OCI-LY3 (cell line): ENCODE measurements at regions not wholly inside any gene's neighbourhood (a gene's known extent, or its start where the extent isn't known, plus 50 kb on each side); places are given as distances from the start of the nearest gene placed in this dataset.

ENCODE experiments used
- H2AFZ ChIP-seq: fragments of 200-600, 300-600 bp; shearing (Covaris generic); 2 replicates; pipeline ENCODE4 v1.6.0; 2014; ENCODE audit warnings: antibody characterized with exemption, low read depth, low read length
- H3K27ac ChIP-seq: fragments of 200-600, 300-600 bp; sonication (generic); 2 replicates; pipeline ENCODE4 v1.5.1; 2014; ENCODE audit warnings: mild to moderate bottlenecking, low read length, moderate library complexity, mixed read lengths
- H3K27me3 ChIP-seq: fragments of 200-600, 300-600 bp; sonication (generic); 2 replicates; pipeline ENCODE4 v1.6.1; 2014; ENCODE audit warnings: low read depth, low read length, mixed read lengths
- H3K36me3 ChIP-seq: fragments of 200-600, 300-600 bp; sonication (generic); replicated peaks from 2 replicates; pipeline ENCODE3; 2014; ENCODE audit warnings: low read depth, low read length, mixed read lengths
- H3K4me1 ChIP-seq: fragments of 300-600, 200-600 bp; sonication (generic); 2 replicates; pipeline ENCODE4 v1.6.1; 2014; ENCODE audit warnings: low read length, mixed read lengths
- H3K4me2 ChIP-seq: fragments of 200-600, 300-600 bp; sonication (generic); 2 replicates; pipeline ENCODE4 v1.6.1; 2014; ENCODE audit warnings: low read length, mixed read lengths
- H3K4me3 ChIP-seq: fragments of 300-600, 200-600 bp; sonication (generic); 2 replicates; pipeline ENCODE4 v1.5.1; 2014; ENCODE audit warnings: antibody characterized with exemption, mild to moderate bottlenecking, low read length, moderate library complexity
- H3K79me2 ChIP-seq: fragments of 300-600, 200-600 bp; shearing (Covaris generic); 2 replicates; pipeline ENCODE4 v1.6.1; 2014; ENCODE audit warnings: mild to moderate bottlenecking, low read length, mixed read lengths
- H3K9ac ChIP-seq: fragments of 300-600, 200-600 bp; shearing (Covaris generic); 2 replicates; pipeline ENCODE4 v1.6.0; 2014; ENCODE audit warnings: mild to moderate bottlenecking, low read length, moderate library complexity
- H3K9me3 ChIP-seq: fragments of 200-600, 300-600 bp; shearing (Covaris generic); 2 replicates; pipeline ENCODE4 v1.6.1; 2014; ENCODE audit warnings: low read length, mixed read lengths; ENCODE audit not compliant: insufficient read depth
- H4K20me1 ChIP-seq: fragments of 200-600, 300-600 bp; sonication (generic); 2 replicates; pipeline ENCODE4 v1.6.1; 2016; ENCODE audit warnings: low read length, mixed read lengths; ENCODE audit not compliant: insufficient read depth
- CTCF ChIP-seq: fragments of 200-600, 300-600 bp; sonication (generic); IDR thresholded peaks from 2 replicates; pipeline ENCODE4 v1.5.1; 2014; ENCODE audit warnings: antibody characterized with exemption, low read length, low read depth
- EZH2phosphoT487 ChIP-seq: fragments of 200-600 bp; shearing (Covaris generic); IDR thresholded peaks from 2 replicates; pipeline ENCODE4 v1.6.1; 2018; ENCODE audit warnings: antibody characterized with exemption, mixed run types, low read depth

- Histone ChIP-seq H3K4me1 (no peaks in the 10 kb centered on the region), H3K79me2 (no peaks in the 10 kb centered on the region), H3K27me3 (no peaks in the 10 kb centered on the region), H2AFZ (no peak overlapping the region), H3K36me3 (no peaks in the 10 kb centered on the region), H3K27ac (no peak overlapping the region), H3K9ac (no peak overlapping the region), H3K9me3 (no peaks in the 10 kb centered on the region), H4K20me1 (no peaks in the 10 kb centered on the region), H3K4me3 (no peak overlapping the region), H3K4me2 (no peak overlapping the region)
- TF ChIP-seq EZH2phosphoT487 = no peak
These were observed 765.3 kb downstream of the TBL1XR1 start for GRCh38 chr3:176431991-176432390.

- H3K27ac ChIP-seq = no peak overlapping the region
- TF ChIP-seq CTCF (no peak), EZH2phosphoT487 (no peak)
- no peak overlapping the region for H2AFZ ChIP-seq
- no peaks in the 10 kb centered on the region for H3K79me2 ChIP-seq
- H3K4me2 ChIP-seq = peak overlapping the region; percentile 4; the same call in 1 of the 2 replicates
- no peaks in the 10 kb centered on the region for H3K36me3 ChIP-seq
- H3K4me1 ChIP-seq = no peaks in the 10 kb centered on the region
- H3K4me3 ChIP-seq = no peak overlapping the region
- H3K27me3 ChIP-seq = no peaks in the 10 kb centered on the region
- no peak overlapping the region for H3K9ac ChIP-seq
- H4K20me1 ChIP-seq = no peaks in the 10 kb centered on the region
- H3K9me3 ChIP-seq = no peaks in the 10 kb centered on the region
These were observed 766.3 kb downstream of the TBL1XR1 start for GRCh38 chr3:176431038-176431418.

- peak overlapping the region; percentile 4; the same call in 1 of the 2 replicates for H3K4me2 ChIP-seq
- no peak overlapping the region for H3K9ac ChIP-seq
- H4K20me1 ChIP-seq = no peaks in the 10 kb centered on the region
- H2AFZ ChIP-seq = no peak overlapping the region
- no peaks in the 10 kb centered on the region for H3K36me3 ChIP-seq
- no peaks in the 10 kb centered on the region for H3K79me2 ChIP-seq
- no peak overlapping the region for H3K4me3 ChIP-seq
- peak; percentile 76 for TF ChIP-seq CTCF
- no peak for TF ChIP-seq EZH2phosphoT487
- H3K9me3 ChIP-seq = no peaks in the 10 kb centered on the region
- no peaks in the 10 kb centered on the region for H3K27me3 ChIP-seq
- H3K27ac ChIP-seq = no peak overlapping the region
- no peaks in the 10 kb centered on the region for H3K4me1 ChIP-seq
These were observed 766.8 kb downstream of the TBL1XR1 start for GRCh38 chr3:176430244-176431037.

- Histone ChIP-seq H4K20me1 (no peaks in the 10 kb centered on the region), H3K4me3 (no peak overlapping the region), H3K9ac (no peak overlapping the region), H3K79me2 (no peaks in the 10 kb centered on the region), H3K27ac (no peak overlapping the region), H2AFZ (no peak overlapping the region), H3K9me3 (no peaks in the 10 kb centered on the region), H3K27me3 (no peaks in the 10 kb centered on the region), H3K4me2 (no peak overlapping the region), H3K36me3 (no peaks in the 10 kb centered on the region), H3K4me1 (no peaks in the 10 kb centered on the region)
- TF ChIP-seq EZH2phosphoT487 = no peak
- no peak for TF ChIP-seq CTCF
These were observed 768.7 kb downstream of the TBL1XR1 start for GRCh38 chr3:176428552-176428951.
